ENCODE measurements at regions not wholly inside any gene's neighbourhood (a gene's known extent, or its start where the extent isn't known, plus 50 kb on each side); places are given as distances from the start of the nearest gene placed in this dataset.

GRCh38 chr5:29001666-29002065, 1963.3 kb upstream of the CDH9 start:
- no peak for TF ChIP-seq EP300 (IDR thresholded peaks at IDR 0.05)
- no peak for TF ChIP-seq CTCF (IDR thresholded peaks at IDR 0.05)
- no peak for TF ChIP-seq POLR2AphosphoS5 (IDR thresholded peaks at IDR 0.05)
